Endothelial cell of umbilical vein (primary cell): ENCODE measurements at regions not wholly inside any gene's neighbourhood (a gene's known extent, or its start where the extent isn't known, plus 50 kb on each side); places are given as distances from the start of the nearest gene placed in this dataset.

Experiments
- CTCF ChIP-seq, 2 donors: IDR thresholded peaks; 1 replicate in 1 of 2; 2 replicates in 1 of 2; pipeline ENCODE4 v1.5.1; 2011; ENCODE audit warnings: low read length in 2 of 2, mild to moderate bottlenecking in 2 of 2, moderate library complexity in 2 of 2, control low read depth in 1 of 2, inconsistent platforms in 1 of 2, low read depth in 1 of 2; ENCODE audit not compliant: insufficient read depth in 1 of 2; ENCODE audit errors: extremely low read depth in 1 of 2
- EZH2 ChIP-seq: IDR thresholded peaks from 2 replicates; pipeline ENCODE4 v1.6.1; 2012; ENCODE audit warnings: borderline replicate concordance, low read depth, mild to moderate bottlenecking, moderate library complexity, low read length, inconsistent platforms; ENCODE audit not compliant: severe bottlenecking
- MYC ChIP-seq: IDR thresholded peaks from one replicate; pipeline ENCODE4 v1.6.1; 2011; ENCODE audit warnings: mild to moderate bottlenecking, low read depth, low read length
- POLR2A ChIP-seq: IDR thresholded peaks from 2 replicates; pipeline ENCODE4 v1.6.1; 2012; ENCODE audit warnings: low read depth, mild to moderate bottlenecking, control low read depth, low read length

GRCh38 chr7:46071076-46071475, 150.0 kb upstream of the IGFBP3 start:
- TF ChIP-seq CTCF (IDR thresholded peaks at IDR 0.05; ENCODE audit: extremely low read depth in 1 of 2, insufficient read depth in 1 of 2, low read depth in 1 of 2, low read length in 2 of 2) (no peak), POLR2A (no peak), MYC (no peak), EZH2 (no peak)
